ENCODE measurements at regions not wholly inside any gene's neighbourhood (a gene's known extent, or its start where the extent isn't known, plus 50 kb on each side); places are given as distances from the start of the nearest gene placed in this dataset.

GRCh38 chr3:87436781-87437543, 160.6 kb upstream of the POU1F1 start:
- Histone ChIP-seq H3K9ac (ENCODE audit: extremely low read depth, insufficient read length, low read length) (no peak overlapping the region), H4K8ac (replicated peaks; ENCODE audit: insufficient read length, low read depth, low read length) (no peak overlapping the region), H3K79me2 (ENCODE audit: insufficient read depth, low read length) (no peaks in the 10 kb centered on the region), H2AFZ (ENCODE audit: low read length) (no peak overlapping the region), H2BK15ac (ENCODE audit: low read depth, low read length) (no peak overlapping the region), H2AK5ac (ENCODE audit: insufficient read length, low read length) (no peak overlapping the region), H2BK20ac (ENCODE audit: low read depth, low read length, poor library complexity, severe bottlenecking) (no peak overlapping the region), H3K14ac (ENCODE audit: insufficient read depth, low read length) (no peak overlapping the region), H2BK12ac (ENCODE audit: insufficient read length, low read depth, low read length) (no peak overlapping the region), H2BK120ac (ENCODE audit: low read depth, low read length, poor library complexity, severe bottlenecking) (no peak overlapping the region), H4K5ac (ENCODE audit: insufficient read length, low read depth, low read length) (no peak overlapping the region), H4K20me1 (ENCODE audit: control insufficient read depth, insufficient read depth, insufficient read length) (no peaks in the 10 kb centered on the region), H2BK5ac (ENCODE audit: insufficient read length, low read length) (no peak overlapping the region), H3K23me2 (ENCODE audit: insufficient read length, low read depth, low read length, poor library complexity, severe bottlenecking) (no peaks in the 10 kb centered on the region), H3K79me1 (ENCODE audit: insufficient read depth, low read depth, low read length, poor library complexity, severe bottlenecking) (no peaks in the 10 kb centered on the region), H3K56ac (ENCODE audit: insufficient read length, low read depth, low read length) (no peak overlapping the region), H3K27ac (ENCODE audit: insufficient read length, low read depth, low read length) (no peak overlapping the region), H3K18ac (ENCODE audit: insufficient read length, low read depth, low read length) (no peak overlapping the region), H3K4me1 (ENCODE audit: insufficient read depth, low read length) (no peaks in the 10 kb centered on the region), H3K4me2 (ENCODE audit: insufficient read depth, insufficient read length, low read length) (no peak overlapping the region), H3K9me3 (ENCODE audit: control insufficient read depth, low read depth, low read length) (no peaks in the 10 kb centered on the region), H3K27me3 (ENCODE audit: insufficient read depth, low read length) (no peaks in the 10 kb centered on the region), H3K23ac (ENCODE audit: insufficient read length, low read depth, low read length) (no peak overlapping the region), H3K4ac (ENCODE audit: low read depth, low read length) (no peak overlapping the region), H4K91ac (ENCODE audit: insufficient read length, low read depth, low read length) (no peak overlapping the region), H3T11ph (ENCODE audit: low read length) (no peak overlapping the region)
- no peak for TF ChIP-seq CTCF (conservative IDR thresholded peaks at IDR 0.05)
- H3K36me3 Mint-ChIP-seq (ENCODE audit: insufficient read depth in 1 of 3, low read depth in 3 of 3) = no peaks in the 10 kb centered on the region; a peak in 1 of 7 replicates
- H3K4me3 Mint-ChIP-seq = no peak overlapping the region
- no peaks in the 10 kb centered on the region for H3K4me1 Mint-ChIP-seq
- H3K27me3 Mint-ChIP-seq (ENCODE audit: low read depth) = no peaks in the 10 kb centered on the region
- WGBS (ENCODE audit: extremely low coverage, insufficient read length, low lambda C conversion rate) = no CpG with 5 or more reads among the region's 7 CpGs
- no peak overlapping the region for H3K27ac Mint-ChIP-seq
- no peaks in the 10 kb centered on the region; a peak in 1 of 5 replicates for H3K9me3 Mint-ChIP-seq
- no peak for DNase-seq

Data from H9 (cell line).